Fibroblast of lung (primary cell): ENCODE measurements at regions not wholly inside any gene's neighbourhood (a gene's known extent, or its start where the extent isn't known, plus 50 kb on each side); places are given as distances from the start of the nearest gene placed in this dataset.

Experiments used
- DNase-seq, 2 donors: peaks; one replicate each; pipeline versions ENCODE4 v3.0.0 to v3.0.0-alpha.2; 2010; ENCODE audit warnings: low read depth in 2 of 2
- H2AFZ ChIP-seq: 2 replicates; pipeline ENCODE4 v1.5.1; 2012; ENCODE audit warnings: low read length, control low read depth, inconsistent platforms
- H3K27ac ChIP-seq: 2 replicates; pipeline ENCODE4 v1.5.1; 2011; ENCODE audit warnings: low read length, control low read depth; ENCODE audit not compliant: insufficient read depth
- H3K27me3 ChIP-seq: 2 replicates; pipeline ENCODE4 v1.5.1; 2011; ENCODE audit warnings: mild to moderate bottlenecking, low read length; ENCODE audit not compliant: control insufficient read depth, insufficient read depth
- H3K36me3 ChIP-seq: 2 replicates; pipeline ENCODE4 v1.5.1; 2011; ENCODE audit warnings: low read length; ENCODE audit not compliant: control insufficient read depth, insufficient read depth
- H3K4me1 ChIP-seq: 2 replicates; pipeline ENCODE4 v1.5.1; 2011; ENCODE audit warnings: low read length; ENCODE audit not compliant: control insufficient read depth, insufficient read depth; ENCODE audit errors: extremely low read depth
- H3K4me2 ChIP-seq: 2 replicates; pipeline ENCODE4 v1.5.1; 2011; ENCODE audit warnings: low read length, control low read depth; ENCODE audit not compliant: insufficient read depth; ENCODE audit errors: extremely low read depth
- H3K4me3 ChIP-seq, 4 experiments: fragments of 200-600 bp in 1 of 4; sonication (generic) in 1 of 4; replicated peaks in 1 of 4; 2 replicates each; pipeline ENCODE4 v1.5.1; 2011 to 2016; ENCODE audit warnings: low read length in 4 of 4, low read depth in 3 of 4, mild to moderate bottlenecking in 3 of 4, control low read depth in 2 of 4, inconsistent platforms in 1 of 4, mixed read lengths in 1 of 4; ENCODE audit not compliant: insufficient read depth in 1 of 4; ENCODE audit errors: control extremely low read depth in 1 of 4
- H3K79me2 ChIP-seq: 2 replicates; pipeline ENCODE4 v1.5.1; 2012; ENCODE audit warnings: mild to moderate bottlenecking, low read length, inconsistent platforms; ENCODE audit not compliant: control insufficient read depth, insufficient read depth
- H3K9ac ChIP-seq: 2 replicates; pipeline ENCODE4 v1.5.1; 2011; ENCODE audit warnings: mild to moderate bottlenecking, low read length, control low read depth; ENCODE audit not compliant: insufficient read depth
- H3K9me3 ChIP-seq: 2 replicates; pipeline ENCODE4 v1.5.1; 2012; ENCODE audit warnings: low read depth, low read length; ENCODE audit not compliant: control insufficient read depth, insufficient read depth
- H4K20me1 ChIP-seq: 2 replicates; pipeline ENCODE4 v1.5.1; 2011; ENCODE audit warnings: low read length; ENCODE audit not compliant: control insufficient read depth, insufficient read depth; ENCODE audit errors: extremely low read depth
- CTCF ChIP-seq, 2 donors: IDR thresholded peaks in 1 of 2; conservative IDR thresholded peaks in 1 of 2; 1 replicate in 1 of 2; 2 replicates in 1 of 2; pipeline ENCODE4 v1.5.1; 2011 to 2012; ENCODE audit warnings: low read length in 2 of 2, control low read depth in 1 of 2, inconsistent platforms in 1 of 2, low read depth in 1 of 2, mild to moderate bottlenecking in 1 of 2
- EZH2 ChIP-seq: IDR thresholded peaks from 2 replicates; pipeline ENCODE4 v1.5.1; 2012; ENCODE audit warnings: low read length, control low read depth, mild to moderate bottlenecking; ENCODE audit errors: missing control alignments

DNA sequence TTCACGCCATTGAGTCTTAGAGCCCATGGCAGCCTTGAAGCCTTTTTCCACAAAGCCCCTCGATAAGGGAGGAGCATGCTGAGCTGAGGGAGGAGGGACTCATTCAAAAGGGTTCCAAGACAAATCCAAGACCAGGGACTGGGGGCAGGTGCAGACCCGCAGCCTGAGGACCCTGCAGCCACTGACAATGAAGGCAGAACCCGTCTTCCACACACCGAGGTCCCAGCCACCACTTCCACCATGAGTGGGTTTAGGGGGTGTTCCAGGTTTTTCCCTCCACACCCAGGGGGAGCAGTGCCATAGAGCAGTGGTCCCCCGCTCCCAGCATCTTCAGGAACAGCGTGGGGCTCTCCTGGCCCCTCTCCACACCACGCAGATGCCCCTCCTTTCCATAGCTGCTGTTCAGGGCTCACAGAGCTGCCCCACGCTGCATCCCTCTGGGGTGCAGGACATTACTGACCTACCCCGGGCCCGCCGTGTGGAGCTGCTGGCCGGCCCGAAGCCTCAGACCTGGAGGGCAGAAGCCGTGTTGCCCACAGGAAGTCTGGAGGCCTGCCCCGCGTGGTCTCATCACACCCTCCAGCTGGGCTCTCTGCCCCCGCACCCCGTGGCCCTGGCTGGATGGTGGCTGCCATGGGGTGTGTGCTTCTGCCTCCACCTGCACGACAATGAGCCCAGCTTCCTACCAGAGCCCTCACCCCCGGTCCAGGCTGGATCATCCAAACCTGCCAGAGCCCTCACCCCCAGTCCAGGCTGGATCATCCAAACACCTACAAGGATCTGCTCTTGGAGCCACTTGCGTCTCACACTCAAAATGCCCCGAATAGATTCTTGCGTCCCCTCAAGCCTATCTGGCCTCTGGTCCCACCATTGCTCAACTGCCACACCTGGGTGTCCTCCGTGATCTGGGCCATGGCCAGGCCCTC, 220.0 kb upstream of the TCERG1L start:
- H3K27ac ChIP-seq, result no peak overlapping the region

GRCh38 chr10:131532291-131532690, 220.8 kb upstream of the TCERG1L start:
- TF ChIP-seq CTCF (conservative IDR thresholded peaks at IDR 0.05 in 1 of 2, IDR thresholded peaks at IDR 0.05 in 1 of 2; ENCODE audit: low read depth in 1 of 2, low read length in 2 of 2), result no peak
- no peak for TF ChIP-seq EZH2
- H3K4me1 ChIP-seq, result no peaks in the 10 kb centered on the region
- H3K27ac ChIP-seq, result no peak overlapping the region
- no peak overlapping the region for H3K4me2 ChIP-seq
- no peaks in the 10 kb centered on the region for H4K20me1 ChIP-seq
- H2AFZ ChIP-seq, result no peak overlapping the region
- H3K9ac ChIP-seq, result no peak overlapping the region
- H3K79me2 ChIP-seq, result no peaks in the 10 kb centered on the region
- DNase-seq, result no peak
- no peaks in the 10 kb centered on the region for H3K27me3 ChIP-seq
- no peak overlapping the region for H3K4me3 ChIP-seq
- no peaks in the 10 kb centered on the region for H3K9me3 ChIP-seq
- no peaks in the 10 kb centered on the region for H3K36me3 ChIP-seq

More for the DNA sequence above, 220.0 kb upstream of the TCERG1L start:
- no peak overlapping the region for H3K9ac ChIP-seq
- H3K36me3 ChIP-seq, result no peaks in the 10 kb centered on the region
- no peak overlapping the region for H2AFZ ChIP-seq
- H3K9me3 ChIP-seq, result no peaks in the 10 kb centered on the region
- no peaks in the 10 kb centered on the region for H3K79me2 ChIP-seq
- H3K4me2 ChIP-seq, result no peak overlapping the region
- TF ChIP-seq CTCF (conservative IDR thresholded peaks at IDR 0.05 in 1 of 2, IDR thresholded peaks at IDR 0.05 in 1 of 2; ENCODE audit: low read depth in 1 of 2, low read length in 2 of 2) (no peak), EZH2 (no peak)
- H3K4me1 ChIP-seq, result no peaks in the 10 kb centered on the region
- no peaks in the 10 kb centered on the region for H3K27me3 ChIP-seq
- no peaks in the 10 kb centered on the region for H4K20me1 ChIP-seq
- no peak overlapping the region for H3K4me3 ChIP-seq
- no peak for DNase-seq

DNA sequence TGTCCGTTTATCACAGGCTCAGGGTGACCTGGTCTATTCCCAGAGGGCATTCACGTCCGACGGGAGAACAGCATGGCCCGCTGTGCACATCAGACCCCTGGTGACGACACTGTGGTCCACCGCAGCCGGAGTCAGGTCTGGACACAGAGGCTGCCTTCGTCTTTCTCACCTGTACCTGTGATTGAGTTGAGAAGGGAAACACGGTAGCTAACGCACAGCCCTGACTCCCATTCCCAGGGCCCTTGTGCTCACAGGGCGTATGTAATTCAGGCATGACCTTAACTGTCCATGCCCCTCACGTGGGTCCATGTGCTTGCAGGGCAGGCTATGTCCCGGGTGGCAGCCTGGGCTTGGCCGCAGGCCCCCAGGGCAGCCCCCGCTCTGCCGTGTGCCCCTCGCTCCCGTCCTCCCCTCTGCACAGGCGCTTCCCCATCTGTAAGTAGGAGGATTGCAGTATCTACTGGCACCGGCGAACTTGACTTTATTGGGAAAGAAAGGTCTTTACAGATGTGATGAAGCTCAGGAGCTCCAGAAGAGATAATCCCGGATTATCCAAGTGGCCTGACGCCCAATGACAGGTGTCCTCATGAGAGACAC, 221.3 kb upstream of the TCERG1L start:
- H2AFZ ChIP-seq, result no peak overlapping the region
- no peaks in the 10 kb centered on the region for H3K27me3 ChIP-seq
- no peaks in the 10 kb centered on the region for H3K9me3 ChIP-seq
- no peak overlapping the region for H3K4me2 ChIP-seq
- H4K20me1 ChIP-seq, result no peaks in the 10 kb centered on the region
- no peaks in the 10 kb centered on the region for H3K36me3 ChIP-seq
- H3K9ac ChIP-seq, result no peak overlapping the region
- no peak for DNase-seq
- no peak for TF ChIP-seq EZH2
- no peak overlapping the region for H3K4me3 ChIP-seq
- no peaks in the 10 kb centered on the region for H3K4me1 ChIP-seq
- H3K79me2 ChIP-seq, result no peaks in the 10 kb centered on the region
- no peak overlapping the region for H3K27ac ChIP-seq
